ENCODE measurements at regions not wholly inside any gene's neighbourhood (a gene's known extent, or its start where the extent isn't known, plus 50 kb on each side); places are given as distances from the start of the nearest gene placed in this dataset.

DNA sequence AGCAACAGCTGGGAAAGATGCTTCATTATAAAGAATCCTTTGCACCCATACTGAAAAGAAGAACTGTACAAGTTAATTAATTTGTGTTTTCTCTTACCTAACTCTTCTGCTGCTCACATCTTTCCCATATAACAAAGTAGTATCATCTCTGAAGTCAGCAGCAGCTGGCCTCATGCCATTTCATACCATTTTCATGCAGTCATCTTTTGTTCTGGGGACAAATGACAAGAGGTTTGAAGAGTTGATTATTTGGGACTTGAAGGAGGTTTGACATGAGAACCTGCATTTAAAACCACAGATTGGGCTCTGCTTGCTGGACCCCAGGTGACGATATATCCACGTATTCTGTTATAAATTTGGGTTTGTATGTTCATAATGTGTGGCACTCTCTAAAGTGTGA is 430.3 kb downstream of the SPRY1 start:
- Histone ChIP-seq H3K27ac (no peak overlapping the region), H3K4me3 (no peak overlapping the region), H3K9me3 (no peaks in the 10 kb centered on the region), H3K4me1 (no peaks in the 10 kb centered on the region), H3K36me3 (no peaks in the 10 kb centered on the region), H3K27me3 (no peaks in the 10 kb centered on the region)
- DNase-seq (no peak), FAIRE-seq (no peak), ATAC-seq (no peak)
- WGBS, 2 donors: 98 to 99% methylated on average over 2 of the region's 2 CpGs
- intact Hi-C loops (cut with DNase I): no loop called here
- no peak for TF ChIP-seq CTCF (IDR thresholded peaks at IDR 0.05)

DNA sequence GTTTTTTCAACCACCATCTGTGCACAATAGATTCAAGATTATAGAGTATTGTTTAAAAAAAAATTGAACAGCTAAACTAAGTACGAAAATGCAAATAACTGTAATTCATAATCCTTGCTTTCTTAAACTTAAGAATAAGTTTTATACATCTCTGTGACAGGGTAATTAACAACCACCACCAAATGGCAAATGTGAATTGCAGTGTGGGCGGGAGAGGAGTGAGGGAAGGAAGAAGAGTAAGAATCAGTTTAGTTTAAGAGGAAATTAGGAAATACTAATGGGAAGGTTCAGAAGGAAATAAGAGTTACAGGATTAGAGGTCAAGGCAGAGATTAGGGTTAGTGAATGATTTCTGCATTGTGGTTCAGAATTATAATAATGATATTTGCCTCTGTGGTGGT is 430.9 kb downstream of the SPRY1 start:
- FAIRE-seq: no peak

DNA sequence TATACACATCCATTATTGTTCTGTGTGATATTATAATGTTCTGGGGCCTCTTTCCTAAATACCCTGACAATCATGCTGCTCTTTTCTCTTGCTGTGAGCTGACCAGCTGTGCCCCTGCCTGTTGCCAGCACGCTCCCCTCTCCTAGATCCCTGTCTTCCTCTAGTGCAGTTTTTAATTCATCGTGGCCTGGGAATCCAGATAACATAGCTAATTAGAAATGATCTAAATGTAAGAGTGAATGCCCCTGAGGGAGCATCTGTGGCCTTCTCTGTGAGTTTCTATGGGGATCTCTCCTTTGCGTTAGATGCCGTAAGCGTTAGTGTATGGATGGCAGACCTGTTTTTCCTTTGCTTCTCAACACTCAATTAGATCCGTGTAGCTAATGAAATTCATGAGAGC is 434.3 kb downstream of the SPRY1 start:
- no peak overlapping the region for H3K27ac ChIP-seq
- no peaks in the 10 kb centered on the region for H3K27me3 ChIP-seq
- WGBS, 2 donors: 84 to 91% methylated on average over 6 of the region's 6 CpGs
- DNase-seq: no peak
- no peaks in the 10 kb centered on the region for H3K9me3 ChIP-seq
- no peak for FAIRE-seq
- TF ChIP-seq CTCF (IDR thresholded peaks at IDR 0.05): no peak
- no peaks in the 10 kb centered on the region for H3K36me3 ChIP-seq
- intact Hi-C loops (cut with DNase I): no loop called here
- no peak overlapping the region for H3K4me3 ChIP-seq
- no peaks in the 10 kb centered on the region for H3K4me1 ChIP-seq
- ATAC-seq: no peak

More for the DNA sequence above, 430.9 kb downstream of the SPRY1 start:
- H3K27me3 ChIP-seq: no peaks in the 10 kb centered on the region
- H3K9me3 ChIP-seq: no peaks in the 10 kb centered on the region
- no peak for TF ChIP-seq CTCF (IDR thresholded peaks at IDR 0.05)
- ATAC-seq: no peak
- H3K27ac ChIP-seq: no peak overlapping the region
- no peaks in the 10 kb centered on the region for H3K4me1 ChIP-seq
- intact Hi-C loops (cut with DNase I): no loop called here
- WGBS, 2 donors: 91 to 97% methylated on average over 2 of the region's 2 CpGs
- H3K4me3 ChIP-seq: no peak overlapping the region
- H3K36me3 ChIP-seq: no peaks in the 10 kb centered on the region
- no peak for DNase-seq

GRCh38 chr4:123832173-123833026 is 435.8 kb downstream of the SPRY1 start:
- peak in 3 of 6 donors; percentile 3 to 19 (median 15) for DNase-seq
- no peak overlapping the region for H3K4me3 ChIP-seq
- H3K27ac ChIP-seq: no peak overlapping the region
- H3K27me3 ChIP-seq: no peaks in the 10 kb centered on the region
- H3K4me1 ChIP-seq: no peaks in the 10 kb centered on the region
- peak in 3 of 4 donors; percentile 62 to 75 (median 74) for ATAC-seq
- no peaks in the 10 kb centered on the region for H3K36me3 ChIP-seq
- intact Hi-C loops (cut with DNase I): no loop called here
- no peak for TF ChIP-seq CTCF (IDR thresholded peaks at IDR 0.05)
- WGBS, 2 donors: 71 to 82% methylated on average over 7 of the region's 7 CpGs
- FAIRE-seq: no peak
- no peaks in the 10 kb centered on the region for H3K9me3 ChIP-seq

- no peaks in the 10 kb centered on the region for H3K27me3 ChIP-seq
- WGBS, 2 donors: 73 to 74% methylated on average over 2 of the region's 2 CpGs
- H3K27ac ChIP-seq: peak overlapping the region in 1 of 4 donors; percentile 9
- H3K4me1 ChIP-seq: no peaks in the 10 kb centered on the region
- no peak for TF ChIP-seq CTCF (IDR thresholded peaks at IDR 0.05)
- FAIRE-seq (no peak), DNase-seq (no peak), ATAC-seq (no peak)
- no peaks in the 10 kb centered on the region for H3K36me3 ChIP-seq
- no peak overlapping the region for H3K4me3 ChIP-seq
- no peaks in the 10 kb centered on the region for H3K9me3 ChIP-seq
- intact Hi-C loops (cut with DNase I): no loop called here
These were observed 436.6 kb downstream of the SPRY1 start for GRCh38 chr4:123833171-123833643.

All from pancreas (tissue), 10 donors.